Fibroblast of pulmonary artery (primary cell): ENCODE measurements at regions not wholly inside any gene's neighbourhood (a gene's known extent, or its start where the extent isn't known, plus 50 kb on each side); places are given as distances from the start of the nearest gene placed in this dataset.

Experiments
- DNase-seq: peaks from one replicate; pipeline ENCODE4 v3.0.0-alpha.2; 2010; ENCODE audit warnings: low read depth
- H3K4me3 ChIP-seq: replicated peaks from 2 replicates; pipeline ENCODE4 v1.5.1; 2011; ENCODE audit warnings: low read depth, mild to moderate bottlenecking, control low read depth, low read length, moderate library complexity
- TF ChIP-seq, protein P1 (sequence below): IDR thresholded peaks from 2 replicates; pipeline ENCODE4 v1.5.1; 2011; ENCODE audit warnings: mild to moderate bottlenecking, control low read depth, low read length, inconsistent platforms; ENCODE audit errors: missing control alignments

DNA sequence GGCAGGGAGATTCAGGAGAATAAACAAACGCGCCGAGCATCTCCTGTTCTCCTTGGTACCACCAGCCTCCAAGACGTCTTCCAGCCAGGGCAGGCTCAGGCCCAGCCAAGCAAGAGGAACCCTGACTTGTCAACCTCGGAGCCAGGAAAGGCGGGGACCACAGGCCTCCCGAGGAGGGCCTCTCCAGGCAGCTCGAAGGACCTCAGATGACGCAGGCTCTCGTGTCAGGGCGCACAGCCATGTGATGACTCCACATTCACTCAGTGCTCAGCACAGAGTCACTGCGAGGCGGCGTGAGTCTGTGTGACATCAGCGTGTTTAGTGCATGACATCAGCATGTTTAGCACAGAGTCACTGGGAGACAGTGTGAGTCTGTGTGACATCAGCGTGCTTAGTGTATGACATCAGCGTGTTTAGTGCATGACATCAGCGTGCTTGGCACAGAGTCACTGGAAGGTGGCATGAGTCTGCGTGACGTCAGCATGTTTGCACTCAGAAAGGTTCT, 241.4 kb downstream of the BRD1 start:
- H3K4me3 ChIP-seq, result no peak overlapping the region
- no peak for DNase-seq
- TF ChIP-seq, protein P1, sequence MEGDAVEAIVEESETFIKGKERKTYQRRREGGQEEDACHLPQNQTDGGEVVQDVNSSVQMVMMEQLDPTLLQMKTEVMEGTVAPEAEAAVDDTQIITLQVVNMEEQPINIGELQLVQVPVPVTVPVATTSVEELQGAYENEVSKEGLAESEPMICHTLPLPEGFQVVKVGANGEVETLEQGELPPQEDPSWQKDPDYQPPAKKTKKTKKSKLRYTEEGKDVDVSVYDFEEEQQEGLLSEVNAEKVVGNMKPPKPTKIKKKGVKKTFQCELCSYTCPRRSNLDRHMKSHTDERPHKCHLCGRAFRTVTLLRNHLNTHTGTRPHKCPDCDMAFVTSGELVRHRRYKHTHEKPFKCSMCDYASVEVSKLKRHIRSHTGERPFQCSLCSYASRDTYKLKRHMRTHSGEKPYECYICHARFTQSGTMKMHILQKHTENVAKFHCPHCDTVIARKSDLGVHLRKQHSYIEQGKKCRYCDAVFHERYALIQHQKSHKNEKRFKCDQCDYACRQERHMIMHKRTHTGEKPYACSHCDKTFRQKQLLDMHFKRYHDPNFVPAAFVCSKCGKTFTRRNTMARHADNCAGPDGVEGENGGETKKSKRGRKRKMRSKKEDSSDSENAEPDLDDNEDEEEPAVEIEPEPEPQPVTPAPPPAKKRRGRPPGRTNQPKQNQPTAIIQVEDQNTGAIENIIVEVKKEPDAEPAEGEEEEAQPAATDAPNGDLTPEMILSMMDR, result no peak

DNA sequence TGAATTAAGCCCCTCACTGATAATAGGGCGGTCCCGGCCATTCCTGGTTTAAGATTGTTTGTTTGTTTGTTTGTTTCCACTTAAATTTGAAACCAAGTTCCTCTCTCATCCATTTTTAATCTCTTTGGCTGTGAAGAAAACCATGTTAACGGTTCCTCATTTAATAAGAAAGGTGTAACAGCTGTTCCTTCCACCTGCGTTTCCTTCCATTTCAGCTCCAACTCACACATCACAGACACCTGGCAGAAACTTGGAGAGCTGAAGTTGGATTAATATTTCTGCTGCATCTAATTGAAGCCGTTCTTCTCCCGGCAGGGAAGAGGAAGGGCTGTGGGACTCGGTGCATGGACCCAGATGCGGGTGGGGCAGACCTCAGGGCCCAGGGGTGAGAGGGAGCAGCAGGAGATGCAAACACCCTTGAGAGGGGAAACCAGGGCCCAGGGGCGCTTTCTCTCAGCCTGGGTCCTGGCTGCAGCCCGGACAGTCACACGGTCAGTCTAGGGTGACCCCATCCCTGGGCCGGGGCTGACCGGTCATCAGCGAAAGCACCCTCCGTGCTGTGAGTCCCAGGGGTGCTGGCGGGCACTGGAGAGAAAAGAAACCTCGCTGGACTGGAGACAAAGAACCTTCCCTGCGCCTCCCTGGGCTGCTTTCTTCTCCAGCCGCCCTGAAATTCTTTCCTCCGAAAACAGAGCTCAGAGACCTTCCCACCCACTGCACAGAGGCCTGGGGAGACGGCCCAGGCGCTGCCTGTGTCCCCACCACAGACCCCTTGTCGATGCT, 242.0 kb downstream of the BRD1 start:
- no peak for DNase-seq
- no peak overlapping the region for H3K4me3 ChIP-seq
- TF ChIP-seq, protein P1, result no peak

DNA sequence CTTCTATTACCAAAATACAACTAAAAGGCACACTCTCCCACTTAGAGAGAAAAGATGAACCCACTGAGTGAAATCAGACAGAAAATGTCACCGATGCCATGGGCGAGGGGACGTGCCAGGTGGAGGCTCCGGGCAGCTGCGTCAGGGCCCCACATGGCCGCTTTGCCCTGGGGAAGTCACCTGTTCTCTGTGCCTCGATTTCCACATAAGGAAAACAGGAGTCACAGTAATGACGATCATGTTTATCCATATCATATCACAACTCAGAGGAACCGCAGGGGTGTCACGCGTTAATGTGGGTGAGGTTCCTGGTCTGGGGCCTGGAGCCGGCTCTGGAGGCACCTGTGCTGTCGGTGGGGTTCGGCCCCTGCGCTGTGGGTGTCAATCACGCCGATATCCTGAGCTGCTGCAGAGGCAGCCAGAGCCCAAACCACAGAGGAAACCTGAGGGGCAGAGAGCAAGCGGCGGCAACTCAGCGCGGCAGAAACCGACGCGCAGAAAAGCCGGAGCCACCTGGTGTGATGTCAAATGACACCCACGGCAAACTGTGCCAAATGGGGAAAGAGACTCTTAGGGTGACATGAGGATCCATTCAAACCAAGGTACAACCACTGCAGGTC, 243.7 kb downstream of the BRD1 start:
- no peak for DNase-seq
- H3K4me3 ChIP-seq, result no peak overlapping the region
- TF ChIP-seq, protein P1, result no peak

DNA sequence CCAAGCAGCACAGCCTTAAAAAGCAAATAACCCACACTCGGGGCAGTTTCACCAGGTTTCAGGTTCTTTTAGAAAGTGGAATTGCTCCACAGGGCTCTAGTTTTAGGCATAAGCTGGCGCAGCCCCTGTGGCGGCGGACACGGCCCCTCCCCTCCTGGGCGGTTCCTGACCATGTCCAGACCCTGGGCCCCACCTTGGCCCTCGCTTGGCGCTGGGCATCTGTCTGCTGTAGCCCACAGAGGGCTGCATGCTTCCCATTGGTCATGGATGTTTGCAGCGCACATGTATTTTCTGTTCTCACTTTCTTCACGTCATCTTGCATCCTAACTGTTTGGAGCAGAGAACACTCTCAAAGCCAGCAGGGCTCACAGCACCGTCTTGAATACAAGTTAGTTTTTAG, 244.3 kb downstream of the BRD1 start:
- no peak overlapping the region for H3K4me3 ChIP-seq
- no peak for DNase-seq
- TF ChIP-seq, protein P1, result no peak

DNA sequence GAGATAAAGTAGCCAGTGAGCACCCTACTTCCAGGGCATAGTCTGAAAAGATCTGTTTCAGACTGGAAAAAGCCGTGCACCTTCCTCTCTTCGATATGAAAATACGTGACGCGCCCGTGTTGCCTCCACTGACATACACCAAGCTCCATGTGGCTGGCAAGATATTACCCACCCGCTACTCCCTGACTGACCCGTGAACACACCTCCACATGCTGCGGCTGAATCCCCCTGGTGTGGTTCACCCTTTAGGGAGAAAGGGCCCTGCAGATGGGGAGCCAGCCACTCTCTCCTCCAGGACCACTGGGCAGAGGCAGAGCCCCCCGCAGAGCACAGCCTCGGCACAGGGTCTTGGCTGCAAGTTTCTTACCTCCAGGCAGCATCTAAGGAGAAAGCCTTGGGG, 245.0 kb downstream of the BRD1 start:
- TF ChIP-seq, protein P1, result no peak
- no peak for DNase-seq
- H3K4me3 ChIP-seq, result no peak overlapping the region

DNA sequence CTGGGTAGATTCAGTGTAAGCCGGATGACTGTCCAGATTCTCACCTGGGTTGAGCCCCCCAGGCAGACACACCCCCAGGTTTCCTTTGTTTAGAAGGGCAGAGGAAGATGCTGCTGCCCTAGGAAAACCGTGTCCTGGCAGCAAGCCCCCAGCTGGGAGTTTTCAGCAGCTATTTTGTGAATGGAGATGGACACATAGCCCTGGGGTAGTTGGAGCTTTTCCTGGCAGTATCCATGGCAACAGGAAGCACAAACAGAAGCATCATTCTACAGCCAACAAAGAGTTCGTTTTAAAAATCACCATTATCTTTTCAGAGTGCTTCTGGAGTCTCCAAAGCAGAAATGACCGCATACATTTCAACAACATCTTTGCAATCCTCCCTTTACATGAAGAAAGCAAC, 245.5 kb downstream of the BRD1 start:
- no peak for DNase-seq
- no peak overlapping the region for H3K4me3 ChIP-seq
- TF ChIP-seq, protein P1, result no peak
